ENCODE measurements at regions not wholly inside any gene's neighbourhood (a gene's known extent, or its start where the extent isn't known, plus 50 kb on each side); places are given as distances from the start of the nearest gene placed in this dataset.
"Not testable (repeated sequence)": the region's sequence is repeated elsewhere in the genome, so short reads cannot be mapped to it uniquely, and the experiment has no call there.

- DNase-seq (ENCODE audit: low read depth in 3 of 3, low spot score in 2 of 3): no peak
These were observed 280.6 kb upstream of the ANO5 start for GRCh38 chr11:21912285-21912684.

- no peak for DNase-seq (ENCODE audit: low read depth in 3 of 3, low spot score in 2 of 3)
These were observed 271.7 kb upstream of the ANO5 start for GRCh38 chr11:21921151-21921550.

- no peak for DNase-seq (ENCODE audit: low read depth in 3 of 3, low spot score in 2 of 3)
These were observed 268.6 kb upstream of the ANO5 start for GRCh38 chr11:21924262-21924661.

- no peak for DNase-seq (ENCODE audit: low read depth in 3 of 3, low spot score in 2 of 3)
These were observed 265.3 kb upstream of the ANO5 start for GRCh38 chr11:21927628-21928027.

GRCh38 chr11:21928847-21929246 lies 264.0 kb upstream of the ANO5 start:
- DNase-seq (ENCODE audit: low read depth in 3 of 3, low spot score in 2 of 3): no peak

GRCh38 chr11:21930408-21930807 lies 262.5 kb upstream of the ANO5 start:
- DNase-seq (ENCODE audit: low read depth in 3 of 3, low spot score in 2 of 3): no peak

- DNase-seq (ENCODE audit: low read depth in 3 of 3, low spot score in 2 of 3): no peak
These were observed 261.3 kb upstream of the ANO5 start for GRCh38 chr11:21931436-21932101.

GRCh38 chr11:21933095-21933494 lies 259.8 kb upstream of the ANO5 start:
- DNase-seq (ENCODE audit: low read depth in 3 of 3, low spot score in 2 of 3): no peak

GRCh38 chr11:21944577-21944976 lies 248.3 kb upstream of the ANO5 start:
- DNase-seq (ENCODE audit: low read depth in 3 of 3, low spot score in 2 of 3): no peak

GRCh38 chr11:21948876-21949275 lies 244.0 kb upstream of the ANO5 start:
- no peak for DNase-seq (ENCODE audit: low read depth in 3 of 3, low spot score in 2 of 3)

GRCh38 chr11:21949763-21950413 lies 243.0 kb upstream of the ANO5 start:
- DNase-seq (ENCODE audit: low read depth in 3 of 3, low spot score in 2 of 3): no peak

GRCh38 chr11:21963013-21963412 lies 229.9 kb upstream of the ANO5 start:
- no peak for DNase-seq (ENCODE audit: low read depth in 3 of 3, low spot score in 2 of 3)

- DNase-seq (ENCODE audit: low read depth in 3 of 3, low spot score in 2 of 3): no peak
These were observed 227.7 kb upstream of the ANO5 start for GRCh38 chr11:21965221-21965620.

- no peak for DNase-seq (ENCODE audit: low read depth in 3 of 3, low spot score in 2 of 3)
These were observed 224.2 kb upstream of the ANO5 start for GRCh38 chr11:21968702-21969101.

GRCh38 chr11:21969841-21970240 lies 223.0 kb upstream of the ANO5 start:
- DNase-seq (ENCODE audit: low read depth in 3 of 3, low spot score in 2 of 3): no peak

- DNase-seq (ENCODE audit: low read depth in 3 of 3, low spot score in 2 of 3): no peak
These were observed 217.6 kb upstream of the ANO5 start for GRCh38 chr11:21975242-21975641.

GRCh38 chr11:21976210-21976609 lies 216.7 kb upstream of the ANO5 start:
- DNase-seq (ENCODE audit: low read depth in 3 of 3, low spot score in 2 of 3): no peak

- no peak for DNase-seq (ENCODE audit: low read depth in 3 of 3, low spot score in 2 of 3)
These were observed 209.5 kb upstream of the ANO5 start for GRCh38 chr11:21983431-21983830.

GRCh38 chr11:21986361-21986760 lies 206.5 kb upstream of the ANO5 start:
- DNase-seq (ENCODE audit: low read depth in 3 of 3, low spot score in 2 of 3): no peak

GRCh38 chr11:21987261-21987660 lies 205.6 kb upstream of the ANO5 start:
- DNase-seq (ENCODE audit: low read depth in 3 of 3, low spot score in 2 of 3): no peak

- DNase-seq (ENCODE audit: low read depth in 3 of 3, low spot score in 2 of 3): no peak
These were observed 204.4 kb upstream of the ANO5 start for GRCh38 chr11:21988477-21988876.

- DNase-seq (ENCODE audit: low read depth in 3 of 3, low spot score in 2 of 3): not testable (repeated sequence)
These were observed 191.1 kb upstream of the ANO5 start for GRCh38 chr11:22001803-22002202.

GRCh38 chr11:22006901-22007300 lies 186.0 kb upstream of the ANO5 start:
- DNase-seq (ENCODE audit: low read depth in 3 of 3, low spot score in 2 of 3): no peak
